T1000 (cell line): ENCODE measurements at regions not wholly inside any gene's neighbourhood (a gene's known extent, or its start where the extent isn't known, plus 50 kb on each side); places are given as distances from the start of the nearest gene placed in this dataset.

Source experiments
- DNase-seq: peaks from one replicate; lab custom pipeline; 2025; ENCODE audit warnings: mixed read lengths; lab: John Stamatoyannopoulos, UW

GRCh38 chr10:78904196-78904595, 164.6 kb upstream of the ZMIZ1 start:
- no peak for DNase-seq

- DNase-seq, result no peak
Measured at GRCh38 chr10:78905015-78905956, 163.5 kb upstream of the ZMIZ1 start.

- no peak for DNase-seq
Measured at GRCh38 chr10:78905957-78906308, 162.8 kb upstream of the ZMIZ1 start.

- DNase-seq, result no peak
Measured at GRCh38 chr10:78906734-78907390, 161.9 kb upstream of the ZMIZ1 start.

- DNase-seq, result no peak
Measured at GRCh38 chr10:78907551-78908211, 161.1 kb upstream of the ZMIZ1 start.

- no peak for DNase-seq
Measured at GRCh38 chr10:78909221-78909620, 159.5 kb upstream of the ZMIZ1 start.

GRCh38 chr10:78910021-78910420, 158.7 kb upstream of the ZMIZ1 start:
- DNase-seq, result no peak

- no peak for DNase-seq
Measured at GRCh38 chr10:78910476-78910875, 158.3 kb upstream of the ZMIZ1 start.

GRCh38 chr10:78910886-78911285, 157.9 kb upstream of the ZMIZ1 start:
- no peak for DNase-seq

- DNase-seq, result no peak
Measured at GRCh38 chr10:78911533-78912340, 157.0 kb upstream of the ZMIZ1 start.

GRCh38 chr10:78912361-78913218, 156.2 kb upstream of the ZMIZ1 start:
- no peak for DNase-seq

GRCh38 chr10:78913219-78914059, 155.3 kb upstream of the ZMIZ1 start:
- no peak for DNase-seq

- DNase-seq, result no peak
Measured at GRCh38 chr10:78914060-78914378, 154.7 kb upstream of the ZMIZ1 start.

- DNase-seq, result no peak
Measured at GRCh38 chr10:78914502-78915189, 154.1 kb upstream of the ZMIZ1 start.

- no peak for DNase-seq
Measured at GRCh38 chr10:78915190-78915518, 153.6 kb upstream of the ZMIZ1 start.

- no peak for DNase-seq
Measured at GRCh38 chr10:78916227-78916626, 152.5 kb upstream of the ZMIZ1 start.

GRCh38 chr10:78919181-78919966, 149.4 kb upstream of the ZMIZ1 start:
- no peak for DNase-seq

GRCh38 chr10:78920011-78920410, 148.8 kb upstream of the ZMIZ1 start:
- DNase-seq, result no peak

- DNase-seq, result no peak
Measured at GRCh38 chr10:78921895-78922294, 146.9 kb upstream of the ZMIZ1 start.
